Neural progenitor cell (in vitro differentiated cells): ENCODE measurements at regions not wholly inside any gene's neighbourhood (a gene's known extent, or its start where the extent isn't known, plus 50 kb on each side); places are given as distances from the start of the nearest gene placed in this dataset.

Experiments used
- EZH2 ChIP-seq: fragments of 200-600 bp; sonication (generic); IDR thresholded peaks from 2 replicates; pipeline ENCODE4 v1.6.1; 2017; ENCODE audit warnings: antibody characterized with exemption, mild to moderate bottlenecking, moderate library complexity
- EZH2phosphoT487 ChIP-seq: fragments of 200-600 bp; sonication (generic); IDR thresholded peaks from 2 replicates; pipeline ENCODE4 v1.6.1; 2017; ENCODE audit warnings: antibody characterized with exemption
- TF ChIP-seq, protein P1 (sequence below): fragments of 200-600 bp; sonication (generic); IDR thresholded peaks from 2 replicates; pipeline ENCODE4 v1.5.1; 2017; ENCODE audit warnings: antibody characterized with exemption, mild to moderate bottlenecking

DNA sequence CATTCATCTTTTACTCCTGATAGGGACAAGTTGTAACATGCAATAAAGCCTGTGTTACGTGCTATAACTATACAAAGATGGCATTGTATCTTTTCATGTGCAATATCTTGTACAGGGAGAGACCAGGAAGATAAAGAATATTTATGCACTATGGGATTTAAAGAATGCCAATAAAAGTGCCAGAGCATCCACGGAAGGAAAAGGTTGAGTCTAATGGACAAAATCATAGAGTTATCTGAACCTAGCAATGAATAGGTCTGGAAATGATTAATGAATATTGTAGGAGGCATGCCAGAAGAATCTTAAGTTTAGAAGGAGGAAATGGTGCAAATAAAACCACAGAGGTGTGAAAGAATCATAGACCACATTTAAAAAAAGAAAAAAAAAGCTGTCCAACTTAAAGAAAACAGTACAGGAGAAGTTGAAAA, 263.9 kb downstream of the KCNC2 start:
- TF ChIP-seq, protein P1, sequence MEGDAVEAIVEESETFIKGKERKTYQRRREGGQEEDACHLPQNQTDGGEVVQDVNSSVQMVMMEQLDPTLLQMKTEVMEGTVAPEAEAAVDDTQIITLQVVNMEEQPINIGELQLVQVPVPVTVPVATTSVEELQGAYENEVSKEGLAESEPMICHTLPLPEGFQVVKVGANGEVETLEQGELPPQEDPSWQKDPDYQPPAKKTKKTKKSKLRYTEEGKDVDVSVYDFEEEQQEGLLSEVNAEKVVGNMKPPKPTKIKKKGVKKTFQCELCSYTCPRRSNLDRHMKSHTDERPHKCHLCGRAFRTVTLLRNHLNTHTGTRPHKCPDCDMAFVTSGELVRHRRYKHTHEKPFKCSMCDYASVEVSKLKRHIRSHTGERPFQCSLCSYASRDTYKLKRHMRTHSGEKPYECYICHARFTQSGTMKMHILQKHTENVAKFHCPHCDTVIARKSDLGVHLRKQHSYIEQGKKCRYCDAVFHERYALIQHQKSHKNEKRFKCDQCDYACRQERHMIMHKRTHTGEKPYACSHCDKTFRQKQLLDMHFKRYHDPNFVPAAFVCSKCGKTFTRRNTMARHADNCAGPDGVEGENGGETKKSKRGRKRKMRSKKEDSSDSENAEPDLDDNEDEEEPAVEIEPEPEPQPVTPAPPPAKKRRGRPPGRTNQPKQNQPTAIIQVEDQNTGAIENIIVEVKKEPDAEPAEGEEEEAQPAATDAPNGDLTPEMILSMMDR: no peak
- TF ChIP-seq EZH2 (no peak), EZH2phosphoT487 (no peak)
